Adrenal gland (tissue), 9 donors: ENCODE measurements at regions not wholly inside any gene's neighbourhood (a gene's known extent, or its start where the extent isn't known, plus 50 kb on each side); places are given as distances from the start of the nearest gene placed in this dataset.

Experiments used
- DNase-seq, 7 donors: peaks; one replicate each; pipeline ENCODE4 v3.0.0-alpha.2; 2019 to 2020
- H3K27ac ChIP-seq, 5 donors: fragments of 200-600 bp; sonication (generic) in 4 of 5; 1 replicate in 3 of 5; 2 replicates in 2 of 5; pipeline versions ENCODE4 v1.5.1 to v1.8.0; 2016 to 2020; ENCODE audit warnings: mild to moderate bottlenecking in 1 of 5
- H3K27me3 ChIP-seq: fragments of 200-600 bp; 2 replicates; pipeline ENCODE4 v1.8.0; 2021
- H3K36me3 ChIP-seq, 2 donors: fragments of 200-600 bp; replicated peaks in 1 of 2; 1 replicate in 1 of 2; 2 replicates in 1 of 2; pipeline versions ENCODE4 v1.5.1 to v1.8.0; 2018 to 2022
- H3K4me1 ChIP-seq, 2 donors: fragments of 200-600 bp; replicated peaks in 1 of 2; 1 replicate in 1 of 2; 2 replicates in 1 of 2; pipeline versions ENCODE4 v1.5.1 to v1.8.0; 2018 to 2021
- H3K4me3 ChIP-seq, 4 donors: fragments of 200-600 bp; sonication (generic) in 3 of 4; one replicate each; pipeline ENCODE4 v1.5.1; 2016 to 2018
- H3K9me3 ChIP-seq, 3 donors: fragments of 200-600 bp; sonication (generic) in 1 of 3; replicated peaks in 1 of 3; 1 replicate in 2 of 3; 2 replicates in 1 of 3; pipeline versions ENCODE4 v1.5.1 to v1.8.0; 2016 to 2021
- CTCF ChIP-seq, 6 experiments: fragments of 450-650 bp in 4 of 6; fragments of 200-600 bp in 2 of 6; sonication (generic) in 1 of 6; IDR thresholded peaks; 1 replicate in 5 of 6; 2 replicates in 1 of 6; pipeline versions ENCODE4 v1.5.1 to v1.8.0; 2016 to 2021; ENCODE audit warnings: antibody characterized with exemption in 6 of 6, mild to moderate bottlenecking in 2 of 6, moderate library complexity in 1 of 6
- POLR2A ChIP-seq, 2 donors: fragments of 450-650 bp; IDR thresholded peaks; one replicate each; pipeline ENCODE4 v1.6.1; 2017; ENCODE audit warnings: antibody characterized with exemption in 2 of 2, mild to moderate bottlenecking in 2 of 2, moderate library complexity in 1 of 2
- WGBS, 4 donors: extraction: QIAGEN DNeasy Blood & Tissue Kit in 2 of 4; methylation state at CpG; one replicate each; pipeline versions ENCODE4 v1.1.5 to v1.1.7; 2013 to 2017; 5-methylcytosine and 5-hydroxymethylcytosine counted together
- intact Hi-C, 2 donors: fragments of 100-400 bp; cut with DNase I; formaldehyde crosslinking; loops; one replicate each; pipeline versions ENCODE4 v1.14.1 to v1.15.0; 2022 to 2023
- donor health status: healthy with polysubstance abuse.
- donor health status: Bipolar disorder and iron deficiency.
- donor health status: DM: yes; HTN: yes; CAD: no.
- donor health status: DM: no; HTN: no; CAD: no.
- donor health status: DM: no; HTN: no; CAD: no.

- intact Hi-C loops, result no loop called here
- H3K27ac ChIP-seq, result no peak overlapping the region
- no peak for DNase-seq
- TF ChIP-seq POLR2A (IDR thresholded peaks at IDR 0.05) (no peak), CTCF (IDR thresholded peaks at IDR 0.05) (no peak)
- H3K36me3 ChIP-seq, result no peaks in the 10 kb centered on the region
- H3K4me3 ChIP-seq, result no peak overlapping the region
- no peaks in the 10 kb centered on the region for H3K4me1 ChIP-seq
- no peaks in the 10 kb centered on the region for H3K9me3 ChIP-seq
- H3K27me3 ChIP-seq, result no peaks in the 10 kb centered on the region
Observed at GRCh38 chr12:90048918-90049317, 340.3 kb upstream of the ATP2B1 start.

- no peak overlapping the region for H3K4me3 ChIP-seq
- no peak overlapping the region for H3K27ac ChIP-seq
- DNase-seq, result no peak
- no peaks in the 10 kb centered on the region for H3K4me1 ChIP-seq
- H3K9me3 ChIP-seq, result no peaks in the 10 kb centered on the region
- intact Hi-C loops, result no loop called here
- TF ChIP-seq POLR2A (IDR thresholded peaks at IDR 0.05) (no peak), CTCF (IDR thresholded peaks at IDR 0.05) (no peak)
- H3K27me3 ChIP-seq, result no peaks in the 10 kb centered on the region
- no peaks in the 10 kb centered on the region for H3K36me3 ChIP-seq
Observed at GRCh38 chr12:90045559-90045958, 336.9 kb upstream of the ATP2B1 start.

GRCh38 chr12:90044069-90044468 lies 335.4 kb upstream of the ATP2B1 start:
- no peaks in the 10 kb centered on the region for H3K9me3 ChIP-seq
- TF ChIP-seq CTCF (IDR thresholded peaks at IDR 0.05), result no peak
- no peak for TF ChIP-seq POLR2A (IDR thresholded peaks at IDR 0.05)
- H3K27me3 ChIP-seq, result no peaks in the 10 kb centered on the region
- no peaks in the 10 kb centered on the region for H3K36me3 ChIP-seq
- H3K4me3 ChIP-seq, result no peak overlapping the region
- intact Hi-C loops, result no loop called here
- H3K4me1 ChIP-seq, result no peaks in the 10 kb centered on the region
- H3K27ac ChIP-seq, result no peak overlapping the region
- DNase-seq, result no peak

- Histone ChIP-seq H3K4me3 (no peak overlapping the region), H3K27me3 (no peaks in the 10 kb centered on the region), H3K27ac (no peak overlapping the region), H3K4me1 (no peaks in the 10 kb centered on the region), H3K36me3 (no peaks in the 10 kb centered on the region), H3K9me3 (no peaks in the 10 kb centered on the region)
- 87 to 96% (median 88%) methylated on average over 5 of the region's 5 CpGs for WGBS, 4 donors
- no peak for DNase-seq
- TF ChIP-seq POLR2A (IDR thresholded peaks at IDR 0.05) (no peak), CTCF (IDR thresholded peaks at IDR 0.05) (no peak)
- intact Hi-C loops, result no loop called here
Observed at GRCh38 chr12:90042920-90043641, 334.4 kb upstream of the ATP2B1 start.
